Epithelial cell of proximal tubule (primary cell): ENCODE measurements at regions not wholly inside any gene's neighbourhood (a gene's known extent, or its start where the extent isn't known, plus 50 kb on each side); places are given as distances from the start of the nearest gene placed in this dataset.
A peak's percentile ranks its signal among the peaks of the same experiment; 100 is the strongest.

ENCODE experiments used
- DNase-seq: peaks from one replicate; pipeline ENCODE4 v3.0.0-alpha.2; 2011; ENCODE audit warnings: low read depth
- H3K4me3 ChIP-seq: 2 replicates; pipeline ENCODE4 v1.5.1; 2011; ENCODE audit warnings: low read depth, mild to moderate bottlenecking, low read length
- CTCF ChIP-seq: conservative IDR thresholded peaks from 2 replicates; pipeline ENCODE4 v1.5.1; 2012; ENCODE audit warnings: low read depth, mild to moderate bottlenecking, low read length

GRCh38 chr4:14831416-14831815 lies 170.9 kb upstream of the CPEB2 start:
- no peak for TF ChIP-seq CTCF
- no peak overlapping the region for H3K4me3 ChIP-seq
- DNase-seq: no peak

GRCh38 chr4:14833053-14833452 lies 169.2 kb upstream of the CPEB2 start:
- TF ChIP-seq CTCF: no peak

GRCh38 chr4:14834382-14834781 lies 167.9 kb upstream of the CPEB2 start:
- TF ChIP-seq CTCF: no peak
- H3K4me3 ChIP-seq: no peak overlapping the region
- DNase-seq: no peak

More at GRCh38 chr4:14833053-14833452, 169.2 kb upstream of the CPEB2 start:
- no peak overlapping the region for H3K4me3 ChIP-seq
- DNase-seq: no peak

- no peak for TF ChIP-seq CTCF
- DNase-seq: no peak
Measured at GRCh38 chr4:14835288-14835687, 167.0 kb upstream of the CPEB2 start.

GRCh38 chr4:14835708-14836425 lies 166.4 kb upstream of the CPEB2 start:
- H3K4me3 ChIP-seq: no peak overlapping the region
- DNase-seq: no peak
- TF ChIP-seq CTCF: no peak

More at GRCh38 chr4:14835288-14835687, 167.0 kb upstream of the CPEB2 start:
- H3K4me3 ChIP-seq: no peak overlapping the region

- peak; percentile 31 for TF ChIP-seq CTCF
- H3K4me3 ChIP-seq: no peak overlapping the region
- DNase-seq: no peak
Measured at GRCh38 chr4:14837860-14838259, 164.4 kb upstream of the CPEB2 start.
